Suprapubic skin (tissue), 4 donors: ENCODE measurements at regions not wholly inside any gene's neighbourhood (a gene's known extent, or its start where the extent isn't known, plus 50 kb on each side); places are given as distances from the start of the nearest gene placed in this dataset.

ENCODE experiments used
- CTCF ChIP-seq, 2 donors: fragments of 200-600 bp in 1 of 2; fragments of 450-650 bp in 1 of 2; sonication (generic) in 1 of 2; IDR thresholded peaks; one replicate each; pipeline ENCODE4 v1.5.1; 2016 to 2019; ENCODE audit warnings: antibody characterized with exemption in 2 of 2, mild to moderate bottlenecking in 1 of 2, moderate library complexity in 1 of 2
- POLR2A ChIP-seq, 2 donors: fragments of 450-650 bp; IDR thresholded peaks; one replicate each; pipeline ENCODE4 v1.6.1; 2017; ENCODE audit warnings: antibody characterized with exemption in 2 of 2, mild to moderate bottlenecking in 2 of 2, moderate library complexity in 2 of 2
- POLR2AphosphoS5 ChIP-seq, 3 donors: sonication (generic); formaldehyde crosslinking; IDR thresholded peaks; one replicate each; pipeline ENCODE4 v1.6.1; 2017; ENCODE audit warnings: antibody characterized with exemption in 3 of 3

GRCh38 chr10:9451211-9451773 lies 1396.8 kb downstream of the GATA3 start:
- TF ChIP-seq POLR2AphosphoS5 (IDR thresholded peaks at IDR 0.05) (no peak), CTCF (IDR thresholded peaks at IDR 0.05) (no peak), POLR2A (IDR thresholded peaks at IDR 0.05) (no peak)
